ENCODE measurements at regions not wholly inside any gene's neighbourhood (a gene's known extent, or its start where the extent isn't known, plus 50 kb on each side); places are given as distances from the start of the nearest gene placed in this dataset.

DNA sequence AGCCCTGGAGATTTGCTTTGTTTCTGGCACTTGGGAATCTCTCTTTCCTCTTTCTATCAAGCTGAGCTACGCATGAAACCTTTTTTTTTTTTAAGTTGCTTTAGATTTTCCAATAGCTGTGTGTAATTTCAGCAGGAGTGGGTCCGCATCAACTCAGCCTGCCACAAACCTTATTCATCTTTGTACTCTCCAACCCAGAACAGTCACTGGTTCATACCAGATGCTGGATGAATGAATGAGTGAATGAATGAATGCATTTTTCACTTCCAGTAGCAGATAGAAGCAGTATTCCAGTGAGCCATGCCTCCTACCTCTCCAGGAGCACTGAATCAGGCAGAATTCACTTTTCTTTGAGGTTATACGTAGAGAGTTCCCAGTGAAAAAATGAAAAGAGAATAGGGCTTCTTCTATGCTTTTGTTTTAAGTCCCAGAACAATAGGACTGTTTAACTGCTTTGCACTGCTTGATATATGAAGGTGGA is 221.1 kb downstream of the TM9SF2 start (continued):
- TF ChIP-seq EZH2 (IDR thresholded peaks at IDR 0.05; ENCODE audit: low read depth, low read length, severe bottlenecking) (no peak), TBP (IDR thresholded peaks at IDR 0.05; ENCODE audit: low read depth, low read length) (no peak)

Measured in H1 (cell line).